Vagina (tissue), 2 donors: ENCODE measurements at regions not wholly inside any gene's neighbourhood (a gene's known extent, or its start where the extent isn't known, plus 50 kb on each side); places are given as distances from the start of the nearest gene placed in this dataset.
A peak's percentile ranks its signal among the peaks of the same experiment; 100 is the strongest.

ENCODE experiments used
- DNase-seq, 2 donors: peaks; one replicate each; pipeline ENCODE4 v3.0.0-alpha.2; 2017; ENCODE audit errors: extremely low spot score in 2 of 2
- H3K27ac ChIP-seq: fragments of 200-600 bp; sonication (generic); one replicate; pipeline ENCODE4 v1.5.1; 2019
- H3K27me3 ChIP-seq: fragments of 200-600 bp; sonication (generic); one replicate; pipeline ENCODE4 v1.5.1; 2019
- H3K36me3 ChIP-seq, 2 donors: fragments of 200-600 bp; sonication (generic); one replicate each; pipeline ENCODE4 v1.5.1; 2017 to 2019
- H3K4me1 ChIP-seq: fragments of 200-600 bp; sonication (generic); one replicate; pipeline ENCODE4 v1.5.1; 2019
- H3K4me3 ChIP-seq, 2 donors: fragments of 200-600 bp; sonication (generic); 1 replicate in 1 of 2; 2 replicates in 1 of 2; pipeline ENCODE4 v1.5.1; 2016 to 2019
- H3K9me3 ChIP-seq: fragments of 200-600 bp; sonication (generic); one replicate; pipeline ENCODE4 v1.5.1; 2019
- CTCF ChIP-seq, 3 experiments: fragments of 450-650 bp in 2 of 3; fragments of 200-600 bp in 1 of 3; sonication (generic) in 1 of 3; IDR thresholded peaks; one replicate each; pipeline ENCODE4 v1.5.1; 2017 to 2019; ENCODE audit warnings: antibody characterized with exemption in 3 of 3, mild to moderate bottlenecking in 2 of 3, moderate library complexity in 2 of 3
- POLR2A ChIP-seq, 2 donors: fragments of 450-650 bp; IDR thresholded peaks; one replicate each; pipeline ENCODE4 v1.6.1; 2017; ENCODE audit warnings: antibody characterized with exemption in 2 of 2, mild to moderate bottlenecking in 2 of 2, moderate library complexity in 2 of 2
- POLR2AphosphoS5 ChIP-seq, 2 donors: sonication (generic); formaldehyde crosslinking; IDR thresholded peaks; one replicate each; pipeline ENCODE4 v1.9.0; 2017; ENCODE audit warnings: antibody characterized with exemption in 2 of 2, mild to moderate bottlenecking in 2 of 2, low read depth in 1 of 2; ENCODE audit not compliant: insufficient read depth in 1 of 2
- intact Hi-C: fragments of 100-400 bp; cut with DNase I; formaldehyde crosslinking; loops from one replicate; pipeline ENCODE4 v1.15.1; 2023

DNA sequence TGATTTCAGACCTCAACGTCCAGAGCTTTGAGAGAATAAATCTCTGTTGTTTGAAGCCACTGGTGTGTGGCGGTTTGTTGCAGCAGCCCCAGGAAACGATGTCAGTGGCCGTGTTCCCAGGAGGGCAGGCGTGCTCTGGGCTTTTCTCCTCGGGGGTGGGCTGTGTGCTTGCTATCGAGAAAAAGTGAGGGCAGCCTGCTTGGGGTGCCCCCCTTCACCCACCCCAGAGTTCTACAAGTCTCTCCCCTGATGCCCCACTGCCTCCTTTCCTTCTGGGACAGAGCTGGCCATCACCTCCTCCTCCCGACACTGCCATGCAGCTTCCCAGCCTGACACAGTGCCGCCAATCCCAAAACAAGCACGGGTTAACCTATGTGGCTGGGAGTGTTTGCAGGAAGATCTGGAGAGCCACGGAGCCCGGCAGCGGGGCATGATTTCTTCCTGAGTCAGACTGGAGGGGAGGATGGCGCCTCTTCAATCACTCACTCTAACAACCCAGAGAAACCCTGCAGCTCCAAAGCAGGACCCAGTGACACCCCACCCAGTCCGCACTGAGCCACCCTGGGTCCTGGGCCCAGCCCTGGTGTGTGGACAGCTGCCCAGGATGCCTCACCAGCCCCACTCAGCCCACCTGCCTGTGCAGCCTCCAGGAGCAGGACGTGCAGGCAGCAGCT is 213.7 kb upstream of the RAB6C start:
- TF ChIP-seq POLR2AphosphoS5 (IDR thresholded peaks at IDR 0.05; ENCODE audit: insufficient read depth in 1 of 2, low read depth in 1 of 2) (no peak), POLR2A (IDR thresholded peaks at IDR 0.05) (no peak), CTCF (IDR thresholded peaks at IDR 0.05) (no peak)
- no peaks in the 10 kb centered on the region for H3K9me3 ChIP-seq
- no peaks in the 10 kb centered on the region for H3K27me3 ChIP-seq
- no peaks in the 10 kb centered on the region for H3K36me3 ChIP-seq
- DNase-seq: no peak
- no peaks in the 10 kb centered on the region for H3K4me1 ChIP-seq
- no peak overlapping the region for H3K4me3 ChIP-seq
- intact Hi-C loops: no loop called here
- H3K27ac ChIP-seq: no peak overlapping the region

DNA sequence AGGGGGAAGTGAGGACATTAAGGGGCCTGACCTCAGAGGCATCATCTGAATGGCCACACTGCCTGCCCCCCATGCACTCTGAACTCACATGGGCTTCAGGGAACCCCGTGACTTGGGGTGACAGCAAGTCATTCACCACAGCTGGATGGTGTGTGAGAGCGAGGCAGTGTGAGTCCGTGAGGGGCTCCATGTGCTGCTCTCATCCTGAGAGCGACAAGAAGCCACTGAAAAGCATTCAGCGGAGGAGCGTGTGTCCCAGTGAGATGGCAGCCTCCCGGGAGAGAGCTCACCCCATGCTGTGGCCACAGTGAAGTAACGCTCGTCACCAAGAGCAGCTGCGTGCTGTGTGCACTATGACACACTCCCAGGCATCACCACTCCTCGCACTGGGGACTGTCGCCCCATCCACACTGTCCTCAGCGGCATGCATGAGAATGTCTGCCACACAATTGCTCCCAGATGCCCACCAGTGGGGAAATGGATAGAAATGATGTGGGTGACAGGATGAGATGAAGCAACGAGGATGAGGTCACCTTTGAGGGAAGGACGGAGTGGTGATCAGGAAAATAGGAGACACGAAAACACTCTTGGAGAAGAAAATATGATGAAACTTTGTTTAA is 213.0 kb upstream of the RAB6C start:
- TF ChIP-seq POLR2AphosphoS5 (IDR thresholded peaks at IDR 0.05; ENCODE audit: insufficient read depth in 1 of 2, low read depth in 1 of 2) (no peak), CTCF (IDR thresholded peaks at IDR 0.05) (no peak), POLR2A (IDR thresholded peaks at IDR 0.05) (no peak)
- Histone ChIP-seq H3K27me3 (no peaks in the 10 kb centered on the region), H3K27ac (no peak overlapping the region), H3K9me3 (no peaks in the 10 kb centered on the region), H3K4me1 (no peaks in the 10 kb centered on the region), H3K36me3 (no peaks in the 10 kb centered on the region), H3K4me3 (no peak overlapping the region)
- DNase-seq: no peak
- intact Hi-C loops: no loop called here

GRCh38 chr2:129767346-129768035 is 212.0 kb upstream of the RAB6C start:
- Histone ChIP-seq H3K9me3 (no peaks in the 10 kb centered on the region), H3K27me3 (no peaks in the 10 kb centered on the region), H3K4me1 (no peaks in the 10 kb centered on the region), H3K4me3 (no peak overlapping the region), H3K36me3 (no peaks in the 10 kb centered on the region), H3K27ac (no peak overlapping the region)
- intact Hi-C loops: no loop called here
- TF ChIP-seq CTCF (IDR thresholded peaks at IDR 0.05) (no peak), POLR2AphosphoS5 (IDR thresholded peaks at IDR 0.05; ENCODE audit: insufficient read depth in 1 of 2, low read depth in 1 of 2) (no peak), POLR2A (IDR thresholded peaks at IDR 0.05) (no peak)
- DNase-seq: peak in 1 of 2 donors; percentile 79

DNA sequence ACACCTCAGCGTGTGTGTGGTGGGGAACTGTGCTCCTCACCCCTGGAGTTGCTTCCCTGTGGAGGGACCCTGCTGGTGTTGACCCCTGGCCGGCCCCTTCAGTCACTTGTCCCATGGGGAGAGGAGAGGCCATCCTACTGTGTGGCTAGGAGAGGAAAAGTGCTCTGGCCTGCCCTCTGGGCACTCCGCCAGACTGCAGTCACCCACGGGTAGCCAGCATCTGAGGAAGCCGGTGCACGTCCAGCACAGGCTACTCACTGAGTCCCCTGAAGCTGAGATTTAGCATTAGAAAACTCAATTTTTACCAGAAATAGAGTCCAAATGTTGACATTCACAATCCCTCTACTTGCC is 211.5 kb upstream of the RAB6C start:
- Histone ChIP-seq H3K27ac (no peak overlapping the region), H3K9me3 (no peaks in the 10 kb centered on the region), H3K4me3 (no peak overlapping the region), H3K4me1 (no peaks in the 10 kb centered on the region), H3K27me3 (no peaks in the 10 kb centered on the region), H3K36me3 (no peaks in the 10 kb centered on the region)
- TF ChIP-seq POLR2AphosphoS5 (IDR thresholded peaks at IDR 0.05; ENCODE audit: insufficient read depth in 1 of 2, low read depth in 1 of 2) (no peak), POLR2A (IDR thresholded peaks at IDR 0.05) (no peak), CTCF (IDR thresholded peaks at IDR 0.05) (no peak)
- intact Hi-C loops: no loop called here
- DNase-seq: no peak
